Uterus (tissue), 2 donors: ENCODE measurements at regions not wholly inside any gene's neighbourhood (a gene's known extent, or its start where the extent isn't known, plus 50 kb on each side); places are given as distances from the start of the nearest gene placed in this dataset.

Experiments used
- CTCF ChIP-seq, 4 experiments: fragments of 200-600 bp in 2 of 4; fragments of 450-650 bp in 2 of 4; sonication (generic) in 2 of 4; IDR thresholded peaks; one replicate each; pipeline ENCODE4 v1.5.1; 2016 to 2019; ENCODE audit warnings: antibody characterized with exemption in 4 of 4, mild to moderate bottlenecking in 2 of 4, moderate library complexity in 1 of 4
- POLR2A ChIP-seq, 2 donors: fragments of 450-650 bp; IDR thresholded peaks; one replicate each; pipeline ENCODE4 v1.6.1; 2016; ENCODE audit warnings: antibody characterized with exemption in 2 of 2, mild to moderate bottlenecking in 1 of 2, moderate library complexity in 1 of 2

DNA sequence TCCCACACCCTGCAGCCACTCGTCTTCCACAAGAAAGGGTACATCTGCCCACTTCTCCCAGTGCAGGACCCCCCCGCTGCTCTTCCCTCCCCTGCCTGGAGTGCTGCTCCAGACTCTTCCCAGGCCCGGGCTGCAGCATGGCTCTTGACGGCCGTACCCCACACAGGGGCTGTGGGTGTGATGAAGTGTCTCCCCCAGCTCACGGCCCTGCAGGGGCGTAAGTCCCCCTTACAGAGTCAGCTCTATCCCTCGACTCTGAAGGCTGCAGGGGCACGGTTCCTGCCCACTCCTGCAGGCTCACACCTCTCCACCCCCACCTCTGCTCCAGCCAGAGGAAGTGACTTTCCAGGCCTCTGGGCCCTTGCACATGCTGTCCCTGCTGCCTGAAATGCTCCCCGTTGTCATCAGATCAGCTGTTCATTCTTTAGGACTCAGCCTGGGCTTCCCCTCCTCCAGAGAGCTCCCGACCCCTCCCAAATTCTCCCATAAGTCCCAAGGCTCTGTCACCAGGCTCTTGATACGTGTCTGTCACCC is 180.6 kb upstream of the IER5L start:
- TF ChIP-seq CTCF (IDR thresholded peaks at IDR 0.05) (no peak), POLR2A (IDR thresholded peaks at IDR 0.05) (no peak)
